ENCODE measurements at regions not wholly inside any gene's neighbourhood (a gene's known extent, or its start where the extent isn't known, plus 50 kb on each side); places are given as distances from the start of the nearest gene placed in this dataset.
"Not testable (repeated sequence)": the region's sequence is repeated elsewhere in the genome, so short reads cannot be mapped to it uniquely, and the experiment has no call there.

DNA sequence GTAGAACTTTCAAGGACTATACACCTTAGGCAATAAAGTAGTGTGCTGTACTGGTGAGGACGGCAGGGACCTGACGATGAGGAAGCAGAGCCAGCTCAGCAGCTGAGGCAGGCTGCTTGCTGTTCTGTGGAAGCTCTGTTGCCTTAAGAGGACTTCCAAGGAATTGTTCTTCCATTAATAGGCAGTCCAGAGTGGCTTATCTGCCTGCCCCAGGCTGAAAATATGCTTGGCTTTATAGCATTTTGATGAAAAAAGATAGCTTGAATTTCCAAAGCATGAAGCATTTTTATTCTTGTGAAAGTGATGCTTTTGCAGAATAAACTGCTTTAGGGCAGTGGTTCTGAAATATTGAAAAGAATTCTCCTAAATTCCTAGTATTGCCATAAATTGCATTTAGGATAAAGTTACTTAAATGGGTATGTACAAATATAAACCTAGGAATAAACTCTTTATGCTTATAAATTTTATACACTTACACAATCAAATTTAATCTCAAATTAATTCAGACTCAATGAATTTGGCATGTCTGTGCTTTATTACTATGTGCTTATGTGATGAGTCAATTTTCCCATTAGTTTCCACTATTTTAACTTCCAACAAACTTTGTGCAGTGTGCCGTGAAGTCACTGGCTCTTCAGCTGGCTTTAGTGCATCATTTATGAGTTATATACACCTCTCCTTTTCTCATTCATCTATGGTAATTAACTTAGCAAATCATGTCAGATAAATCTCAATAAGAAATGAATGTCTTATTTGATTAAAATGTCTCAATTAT, 231.0 kb upstream of the RASGRP1 start:
- H3K4me3 Mint-ChIP-seq: no peak overlapping the region
- H3K4me3 ChIP-seq (ENCODE audit: low read length): no peak overlapping the region
- H3K27ac ChIP-seq (ENCODE audit: low read depth in 1 of 2, low read length in 2 of 2): no peak overlapping the region
- no peak for DNase-seq
- POLR2A ChIA-PET: no interaction called here
- H3K9me3 Mint-ChIP-seq: peaks cover 5% of the 10 kb centered on the region
- intact Hi-C loops (cut with DNase I, micrococcal nuclease): no loop called here
- CTCF ChIA-PET: no interaction called here
- H3K36me3 Mint-ChIP-seq (ENCODE audit: low read depth): no peaks in the 10 kb centered on the region
- H3K4me1 Mint-ChIP-seq (ENCODE audit: low read depth): no peaks in the 10 kb centered on the region
- H3K27me3 ChIP-seq (ENCODE audit: control insufficient read depth in 1 of 2, insufficient read depth in 2 of 2, low read length in 2 of 2): no peaks in the 10 kb centered on the region
- peaks cover 38% of the 10 kb centered on the region for H3K27me3 Mint-ChIP-seq
- TF ChIP-seq, protein P1, sequence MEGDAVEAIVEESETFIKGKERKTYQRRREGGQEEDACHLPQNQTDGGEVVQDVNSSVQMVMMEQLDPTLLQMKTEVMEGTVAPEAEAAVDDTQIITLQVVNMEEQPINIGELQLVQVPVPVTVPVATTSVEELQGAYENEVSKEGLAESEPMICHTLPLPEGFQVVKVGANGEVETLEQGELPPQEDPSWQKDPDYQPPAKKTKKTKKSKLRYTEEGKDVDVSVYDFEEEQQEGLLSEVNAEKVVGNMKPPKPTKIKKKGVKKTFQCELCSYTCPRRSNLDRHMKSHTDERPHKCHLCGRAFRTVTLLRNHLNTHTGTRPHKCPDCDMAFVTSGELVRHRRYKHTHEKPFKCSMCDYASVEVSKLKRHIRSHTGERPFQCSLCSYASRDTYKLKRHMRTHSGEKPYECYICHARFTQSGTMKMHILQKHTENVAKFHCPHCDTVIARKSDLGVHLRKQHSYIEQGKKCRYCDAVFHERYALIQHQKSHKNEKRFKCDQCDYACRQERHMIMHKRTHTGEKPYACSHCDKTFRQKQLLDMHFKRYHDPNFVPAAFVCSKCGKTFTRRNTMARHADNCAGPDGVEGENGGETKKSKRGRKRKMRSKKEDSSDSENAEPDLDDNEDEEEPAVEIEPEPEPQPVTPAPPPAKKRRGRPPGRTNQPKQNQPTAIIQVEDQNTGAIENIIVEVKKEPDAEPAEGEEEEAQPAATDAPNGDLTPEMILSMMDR (IDR thresholded peaks at IDR 0.05): no peak
- H3K27ac Mint-ChIP-seq: no peak overlapping the region
- ATAC-seq (ENCODE audit: poor library complexity): no peak
- H3K36me3 ChIP-seq (ENCODE audit: insufficient read depth, low read length): no peaks in the 10 kb centered on the region
- no peaks in the 10 kb centered on the region for H3K4me1 ChIP-seq (ENCODE audit: insufficient read depth, low read length)
- H3K9me3 ChIP-seq (ENCODE audit: control insufficient read depth in 1 of 2, insufficient read depth in 1 of 2, low read length in 2 of 2): no peaks in the 10 kb centered on the region

DNA sequence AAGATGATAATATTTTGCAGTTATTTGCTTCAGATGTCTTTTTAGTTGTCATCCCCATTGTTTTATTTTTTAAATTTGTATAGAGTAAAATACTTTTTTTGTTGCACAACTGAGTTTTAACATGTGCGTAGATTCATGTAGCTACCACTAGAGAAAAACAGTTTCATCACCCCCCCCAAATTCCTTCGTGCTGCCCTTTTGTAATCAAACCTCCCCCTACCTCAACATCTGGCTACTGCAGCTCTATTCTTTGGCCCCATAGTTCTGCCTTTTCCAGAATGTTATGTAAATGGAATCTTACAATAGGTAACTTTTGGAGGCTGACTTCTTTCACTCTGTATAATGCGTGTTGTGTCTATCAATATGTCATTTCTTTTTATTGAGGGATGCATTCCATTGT, 232.0 kb upstream of the RASGRP1 start:
- intact Hi-C loops (cut with DNase I, micrococcal nuclease): no loop called here
- TF ChIP-seq, protein P1 (IDR thresholded peaks at IDR 0.05): no peak
- H3K9me3 Mint-ChIP-seq: peaks cover 5% of the 10 kb centered on the region

DNA sequence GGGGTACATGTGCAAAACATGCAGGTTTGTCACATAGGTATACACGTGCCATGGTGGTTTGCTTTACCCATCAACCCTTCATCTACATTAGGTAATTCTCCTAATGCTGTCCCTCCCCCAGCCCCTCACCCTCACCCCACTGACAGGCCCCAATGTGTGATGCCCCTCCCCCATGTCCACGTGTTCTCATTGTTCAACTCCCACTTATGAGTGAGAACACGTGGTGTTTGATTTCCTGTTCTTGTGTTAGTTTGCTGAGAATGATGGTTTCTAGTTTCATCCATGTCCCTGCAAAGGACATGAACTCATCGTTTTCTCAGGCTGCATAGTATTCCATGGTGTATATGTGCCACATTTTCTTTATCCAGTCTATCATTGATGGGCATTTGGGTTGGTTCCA, 232.9 kb upstream of the RASGRP1 start:
- H3K27me3 Mint-ChIP-seq: peaks cover 55% of the 10 kb centered on the region
- H3K36me3 ChIP-seq (ENCODE audit: insufficient read depth, low read length); POLR2A ChIA-PET; H3K27ac ChIP-seq (ENCODE audit: low read depth in 1 of 2, low read length in 2 of 2); H3K4me3 Mint-ChIP-seq; H3K9me3 Mint-ChIP-seq; H3K4me3 ChIP-seq (ENCODE audit: low read length); H3K36me3 Mint-ChIP-seq (ENCODE audit: low read depth); H3K4me1 Mint-ChIP-seq (ENCODE audit: low read depth); H3K27me3 ChIP-seq (ENCODE audit: control insufficient read depth in 1 of 2, insufficient read depth in 2 of 2, low read length in 2 of 2); DNase-seq; CTCF ChIA-PET; intact Hi-C loops (cut with DNase I, micrococcal nuclease); H3K4me1 ChIP-seq (ENCODE audit: insufficient read depth, low read length); ATAC-seq (ENCODE audit: poor library complexity); H3K27ac Mint-ChIP-seq; H3K9me3 ChIP-seq (ENCODE audit: control insufficient read depth in 1 of 2, insufficient read depth in 1 of 2, low read length in 2 of 2): not testable (repeated sequence)

More for the DNA sequence above, 232.0 kb upstream of the RASGRP1 start:
- Mint-ChIP-seq H3K36me3 (ENCODE audit: low read depth) (no peaks in the 10 kb centered on the region), H3K27me3 (peaks cover 47% of the 10 kb centered on the region), H3K4me3 (no peak overlapping the region), H3K4me1 (ENCODE audit: low read depth) (no peaks in the 10 kb centered on the region), H3K27ac (no peak overlapping the region)
- Histone ChIP-seq H3K9me3 (ENCODE audit: control insufficient read depth in 1 of 2, insufficient read depth in 1 of 2, low read length in 2 of 2) (no peaks in the 10 kb centered on the region), H3K36me3 (ENCODE audit: insufficient read depth, low read length) (no peaks in the 10 kb centered on the region), H3K4me3 (ENCODE audit: low read length) (no peak overlapping the region), H3K27ac (ENCODE audit: low read depth in 1 of 2, low read length in 2 of 2) (no peak overlapping the region), H3K4me1 (ENCODE audit: insufficient read depth, low read length) (no peaks in the 10 kb centered on the region), H3K27me3 (ENCODE audit: control insufficient read depth in 1 of 2, insufficient read depth in 2 of 2, low read length in 2 of 2) (no peaks in the 10 kb centered on the region)
- POLR2A ChIA-PET: no interaction called here
- CTCF ChIA-PET: no interaction called here
- no peak for ATAC-seq (ENCODE audit: poor library complexity)
- DNase-seq: no peak

DNA sequence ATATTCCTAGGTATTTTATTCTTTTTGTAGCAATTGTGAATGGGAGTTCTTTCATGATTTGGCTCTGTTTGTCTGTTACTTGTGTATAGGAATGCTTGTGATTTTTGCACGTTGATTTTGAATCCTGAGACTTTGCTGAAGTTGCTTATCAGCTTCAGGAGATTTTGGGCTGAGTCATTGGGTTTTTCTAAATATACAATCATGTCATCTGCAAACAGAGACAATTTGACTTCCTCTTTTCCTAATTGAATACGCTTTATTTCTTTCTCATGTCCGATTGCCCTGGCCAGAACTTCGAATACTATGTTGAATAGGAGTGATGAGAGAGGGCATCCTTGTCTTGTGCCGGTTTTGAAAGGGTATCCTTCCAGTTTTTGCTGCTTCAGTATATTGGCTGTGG, 234.6 kb upstream of the RASGRP1 start:
- H3K36me3 ChIP-seq (ENCODE audit: insufficient read depth, low read length); H3K4me3 Mint-ChIP-seq; H3K27ac Mint-ChIP-seq; POLR2A ChIA-PET; H3K27ac ChIP-seq (ENCODE audit: low read depth in 1 of 2, low read length in 2 of 2); H3K4me3 ChIP-seq (ENCODE audit: low read length); CTCF ChIA-PET; H3K27me3 ChIP-seq (ENCODE audit: control insufficient read depth in 1 of 2, insufficient read depth in 2 of 2, low read length in 2 of 2); intact Hi-C loops (cut with DNase I, micrococcal nuclease); H3K4me1 ChIP-seq (ENCODE audit: insufficient read depth, low read length); H3K36me3 Mint-ChIP-seq (ENCODE audit: low read depth); ATAC-seq (ENCODE audit: poor library complexity); H3K9me3 Mint-ChIP-seq; H3K9me3 ChIP-seq (ENCODE audit: control insufficient read depth in 1 of 2, insufficient read depth in 1 of 2, low read length in 2 of 2); H3K4me1 Mint-ChIP-seq (ENCODE audit: low read depth); DNase-seq: not testable (repeated sequence)
- H3K27me3 Mint-ChIP-seq: peaks cover 45% of the 10 kb centered on the region

Data from CD4-positive, alpha-beta T cell (primary cell).